ENCODE measurements at regions not wholly inside any gene's neighbourhood (a gene's known extent, or its start where the extent isn't known, plus 50 kb on each side); places are given as distances from the start of the nearest gene placed in this dataset.

- H3K9me3 Mint-ChIP-seq (ENCODE audit: unreplicated experiment) = no peaks in the 10 kb centered on the region
- H3K36me3 Mint-ChIP-seq (ENCODE audit: insufficient read depth, unreplicated experiment) = no peaks in the 10 kb centered on the region
- H3K27me3 Mint-ChIP-seq (ENCODE audit: insufficient read depth, unreplicated experiment) = no peaks in the 10 kb centered on the region
- H3K4me1 Mint-ChIP-seq (ENCODE audit: insufficient read depth, unreplicated experiment) = peaks cover 17% of the 10 kb centered on the region
- no TSS peak for BruUV-seq (replicated peaks)
- no peak overlapping the region for H3K27ac Mint-ChIP-seq (ENCODE audit: low read depth, unreplicated experiment)
- no peak for DNase-seq (ENCODE audit: unreplicated experiment)
- POLR2A ChIA-PET = interaction anchor here (0.6 kb wide), 2 partner anchors 42 to 185 kb away, joined by 3 read pairs; no protein-coding TSS in a partner anchor
- no peak for TF ChIP-seq CTCF (IDR thresholded peaks at IDR 0.05; ENCODE audit: unreplicated experiment)
- CTCF ChIA-PET = no interaction called here
- intact Hi-C loops (cut with micrococcal nuclease) = no loop called here
- H3K4me3 Mint-ChIP-seq (ENCODE audit: unreplicated experiment) = no peak overlapping the region
Measured at GRCh38 chr2:64828261-64828660, 160.9 kb upstream of the SLC1A4 start.

GRCh38 chr2:64829525-64829924, 159.7 kb upstream of the SLC1A4 start:
- intact Hi-C loops (cut with micrococcal nuclease) = no loop called here
- ChIA-PET POLR2A (interaction anchor here (0.7 to 4.4 kb wide), 2 partner anchors 16 to 79 kb away, joined by 3 to 35 read pairs; no protein-coding TSS in a partner anchor), CTCF (interaction anchor here (0.7 to 1.5 kb wide), 4 partner anchors 17 to 191 kb away, joined by 3 to 4 read pairs (median 4); no protein-coding TSS in a partner anchor)
- no peak for DNase-seq (ENCODE audit: unreplicated experiment)
- H3K27me3 Mint-ChIP-seq (ENCODE audit: insufficient read depth, unreplicated experiment) = no peaks in the 10 kb centered on the region
- TF ChIP-seq CTCF (IDR thresholded peaks at IDR 0.05; ENCODE audit: unreplicated experiment) = no peak
- H3K4me3 Mint-ChIP-seq (ENCODE audit: unreplicated experiment) = no peak overlapping the region
- H3K4me1 Mint-ChIP-seq (ENCODE audit: insufficient read depth, unreplicated experiment) = peaks cover 23% of the 10 kb centered on the region
- no TSS peak for BruUV-seq (replicated peaks)
- no peaks in the 10 kb centered on the region for H3K9me3 Mint-ChIP-seq (ENCODE audit: unreplicated experiment)
- H3K27ac Mint-ChIP-seq (ENCODE audit: low read depth, unreplicated experiment) = no peak overlapping the region
- no peaks in the 10 kb centered on the region for H3K36me3 Mint-ChIP-seq (ENCODE audit: insufficient read depth, unreplicated experiment)

GRCh38 chr2:64831134-64831976, 157.8 kb upstream of the SLC1A4 start:
- H3K27ac Mint-ChIP-seq (ENCODE audit: low read depth, unreplicated experiment) = peak overlapping the region; percentile 91
- no peaks in the 10 kb centered on the region for H3K27me3 Mint-ChIP-seq (ENCODE audit: insufficient read depth, unreplicated experiment)
- no peaks in the 10 kb centered on the region for H3K9me3 Mint-ChIP-seq (ENCODE audit: unreplicated experiment)
- peak; percentile 98 for DNase-seq (ENCODE audit: unreplicated experiment)
- H3K4me1 Mint-ChIP-seq (ENCODE audit: insufficient read depth, unreplicated experiment) = peaks cover 30% of the 10 kb centered on the region
- peak overlapping the region; percentile 23 for H3K4me3 Mint-ChIP-seq (ENCODE audit: unreplicated experiment)
- no TSS peak for BruUV-seq (replicated peaks)
- intact Hi-C loops (cut with micrococcal nuclease) = loop anchor here (1.0 to 10.0 kb wide), 5 partner anchors 24 to 187 kb away; no protein-coding TSS in a partner anchor
- POLR2A ChIA-PET = interaction anchor here (0.6 to 4.4 kb wide), 9 partner anchors 24 to 304 kb away, joined by 3 to 35 read pairs (median 4); partner anchors contain the start of gene SERTAD2
- CTCF ChIA-PET = interaction anchor here (0.6 to 1.9 kb wide), 7 partner anchors 8 to 79 kb away, joined by 3 to 8 read pairs (median 4); no protein-coding TSS in a partner anchor
- no peaks in the 10 kb centered on the region for H3K36me3 Mint-ChIP-seq (ENCODE audit: insufficient read depth, unreplicated experiment)
- peak; percentile 85 for TF ChIP-seq CTCF (IDR thresholded peaks at IDR 0.05; ENCODE audit: unreplicated experiment)

- DNase-seq (ENCODE audit: unreplicated experiment) = no peak
- POLR2A ChIA-PET = interaction anchor here (0.7 to 4.4 kb wide), 7 partner anchors 24 to 178 kb away, joined by 3 to 35 read pairs (median 4); partner anchors contain the start of gene SERTAD2
- TSS peak; percentile 82 for BruUV-seq (replicated peaks)
- no peaks in the 10 kb centered on the region for H3K27me3 Mint-ChIP-seq (ENCODE audit: insufficient read depth, unreplicated experiment)
- peak overlapping the region; percentile 91 for H3K27ac Mint-ChIP-seq (ENCODE audit: low read depth, unreplicated experiment)
- TF ChIP-seq CTCF (IDR thresholded peaks at IDR 0.05; ENCODE audit: unreplicated experiment) = no peak
- H3K4me3 Mint-ChIP-seq (ENCODE audit: unreplicated experiment) = no peak overlapping the region
- intact Hi-C loops (cut with micrococcal nuclease) = loop anchor here (1.0 to 10.0 kb wide), 5 partner anchors 25 to 187 kb away; no protein-coding TSS in a partner anchor
- H3K9me3 Mint-ChIP-seq (ENCODE audit: unreplicated experiment) = no peaks in the 10 kb centered on the region
- peaks cover 33% of the 10 kb centered on the region for H3K4me1 Mint-ChIP-seq (ENCODE audit: insufficient read depth, unreplicated experiment)
- CTCF ChIA-PET = interaction anchor here (0.6 to 1.9 kb wide), 4 partner anchors 9 to 80 kb away, joined by 3 to 8 read pairs (median 4); no protein-coding TSS in a partner anchor
- H3K36me3 Mint-ChIP-seq (ENCODE audit: insufficient read depth, unreplicated experiment) = no peaks in the 10 kb centered on the region
Measured at GRCh38 chr2:64831977-64832328, 157.2 kb upstream of the SLC1A4 start.
